Stomach (tissue), 4 donors: ENCODE measurements at regions not wholly inside any gene's neighbourhood (a gene's known extent, or its start where the extent isn't known, plus 50 kb on each side); places are given as distances from the start of the nearest gene placed in this dataset.

Experiments
- POLR2A ChIP-seq, 4 donors: fragments of 450-650 bp; IDR thresholded peaks; one replicate each; pipeline ENCODE4 v1.6.1; 2016; ENCODE audit warnings: antibody characterized with exemption in 4 of 4, control low read depth in 2 of 4, mild to moderate bottlenecking in 1 of 4, moderate library complexity in 1 of 4
- POLR2AphosphoS5 ChIP-seq, 3 donors: sonication (generic); formaldehyde crosslinking; IDR thresholded peaks; one replicate each; pipeline ENCODE4 v1.6.1; 2016; ENCODE audit warnings: antibody characterized with exemption in 3 of 3
- TF ChIP-seq, protein P1 (sequence below), 7 experiments: fragments of 450-650 bp in 4 of 7; fragments of 200-600 bp in 3 of 7; sonication (generic) in 3 of 7; IDR thresholded peaks; one replicate each; pipeline ENCODE4 v1.5.1; 2016 to 2019; ENCODE audit warnings: antibody characterized with exemption in 7 of 7, control low read depth in 2 of 7, mild to moderate bottlenecking in 1 of 7

DNA sequence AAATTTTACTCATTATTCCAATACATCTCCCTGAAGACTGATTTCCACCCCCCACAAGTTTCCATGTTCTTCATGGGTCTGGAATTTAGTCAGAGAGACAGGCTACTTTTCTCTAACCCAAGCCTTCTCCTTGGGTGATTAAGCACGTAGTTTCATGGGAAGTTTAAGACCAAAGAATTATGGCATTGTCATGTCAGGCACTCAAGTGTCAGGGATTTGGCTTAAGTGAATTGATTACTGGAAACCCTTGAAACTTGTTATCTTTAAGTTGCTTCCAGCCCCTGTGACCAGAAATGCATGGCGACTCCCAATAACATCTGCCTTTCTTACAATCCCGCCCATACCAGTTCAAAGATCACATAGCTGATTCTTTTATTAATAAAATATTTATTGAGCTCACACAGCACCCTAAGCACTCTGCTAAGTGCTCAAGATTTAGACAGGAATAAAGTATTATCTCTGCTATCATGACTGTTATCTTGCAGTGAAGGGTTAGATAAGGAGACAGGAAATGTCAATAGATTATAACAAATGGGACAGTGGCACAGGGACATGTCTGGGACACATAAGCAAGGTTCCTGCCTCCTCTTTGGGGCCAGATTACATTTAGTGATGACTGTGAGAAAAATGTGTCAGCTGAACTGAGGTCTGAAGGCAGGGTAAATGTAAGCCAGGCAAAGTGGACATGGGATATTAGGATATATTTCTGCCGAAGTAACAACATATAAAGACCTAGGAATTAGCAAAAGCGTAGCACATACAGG is 241.2 kb upstream of the TNC start:
- TF ChIP-seq, protein P1, sequence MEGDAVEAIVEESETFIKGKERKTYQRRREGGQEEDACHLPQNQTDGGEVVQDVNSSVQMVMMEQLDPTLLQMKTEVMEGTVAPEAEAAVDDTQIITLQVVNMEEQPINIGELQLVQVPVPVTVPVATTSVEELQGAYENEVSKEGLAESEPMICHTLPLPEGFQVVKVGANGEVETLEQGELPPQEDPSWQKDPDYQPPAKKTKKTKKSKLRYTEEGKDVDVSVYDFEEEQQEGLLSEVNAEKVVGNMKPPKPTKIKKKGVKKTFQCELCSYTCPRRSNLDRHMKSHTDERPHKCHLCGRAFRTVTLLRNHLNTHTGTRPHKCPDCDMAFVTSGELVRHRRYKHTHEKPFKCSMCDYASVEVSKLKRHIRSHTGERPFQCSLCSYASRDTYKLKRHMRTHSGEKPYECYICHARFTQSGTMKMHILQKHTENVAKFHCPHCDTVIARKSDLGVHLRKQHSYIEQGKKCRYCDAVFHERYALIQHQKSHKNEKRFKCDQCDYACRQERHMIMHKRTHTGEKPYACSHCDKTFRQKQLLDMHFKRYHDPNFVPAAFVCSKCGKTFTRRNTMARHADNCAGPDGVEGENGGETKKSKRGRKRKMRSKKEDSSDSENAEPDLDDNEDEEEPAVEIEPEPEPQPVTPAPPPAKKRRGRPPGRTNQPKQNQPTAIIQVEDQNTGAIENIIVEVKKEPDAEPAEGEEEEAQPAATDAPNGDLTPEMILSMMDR (IDR thresholded peaks at IDR 0.05), result no peak
- TF ChIP-seq POLR2A (IDR thresholded peaks at IDR 0.05) (no peak), POLR2AphosphoS5 (IDR thresholded peaks at IDR 0.05) (no peak)
